ENCODE measurements at regions not wholly inside any gene's neighbourhood (a gene's known extent, or its start where the extent isn't known, plus 50 kb on each side); places are given as distances from the start of the nearest gene placed in this dataset.

DNA sequence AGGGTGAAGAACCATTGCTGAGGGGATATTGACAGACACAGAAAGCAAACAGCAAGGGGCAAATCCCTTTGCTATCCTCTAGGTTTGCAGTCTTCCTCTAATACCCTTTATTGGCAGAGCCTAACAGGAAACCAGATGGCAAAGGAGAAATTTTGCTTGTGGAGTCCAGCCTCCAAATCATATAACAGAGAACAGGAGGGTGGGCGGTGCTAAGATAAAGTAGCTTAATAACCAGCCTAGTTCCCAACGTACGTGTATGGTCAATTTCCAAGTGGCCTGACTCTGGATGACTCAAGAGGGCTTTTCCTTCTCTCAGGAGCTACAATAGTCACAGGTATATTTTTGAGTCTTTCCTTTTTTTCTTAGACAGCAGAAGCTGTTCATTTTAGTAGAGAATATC is 404.5 kb downstream of the PDCD6IP start:
- ChIA-PET CTCF (no interaction called here), POLR2A (no interaction called here)
- no peaks in the 10 kb centered on the region for H3K4me1 ChIP-seq
- H3K4me3 ChIP-seq (ENCODE audit: low read depth, low read length) = no peak overlapping the region
- no peaks in the 10 kb centered on the region for H3K9me3 Mint-ChIP-seq (ENCODE audit: unreplicated experiment)
- intact Hi-C loops (cut with micrococcal nuclease; ENCODE audit: unreplicated experiment) = no loop called here
- H3K27me3 Mint-ChIP-seq (ENCODE audit: insufficient read depth, unreplicated experiment) = no peaks in the 10 kb centered on the region
- H3K36me3 ChIP-seq (ENCODE audit: control insufficient read depth, insufficient read depth, low read length) = no peaks in the 10 kb centered on the region
- DNase-seq = no peak
- H3K27ac Mint-ChIP-seq (ENCODE audit: unreplicated experiment) = no peak overlapping the region
- no peak overlapping the region for H3K4me3 Mint-ChIP-seq (ENCODE audit: unreplicated experiment)
- BruUV-seq (replicated peaks) = no TSS peak
- no peaks in the 10 kb centered on the region for H3K27me3 ChIP-seq (replicated peaks; ENCODE audit: control insufficient read depth, insufficient read depth, low read length)
- TF ChIP-seq, protein P1, sequence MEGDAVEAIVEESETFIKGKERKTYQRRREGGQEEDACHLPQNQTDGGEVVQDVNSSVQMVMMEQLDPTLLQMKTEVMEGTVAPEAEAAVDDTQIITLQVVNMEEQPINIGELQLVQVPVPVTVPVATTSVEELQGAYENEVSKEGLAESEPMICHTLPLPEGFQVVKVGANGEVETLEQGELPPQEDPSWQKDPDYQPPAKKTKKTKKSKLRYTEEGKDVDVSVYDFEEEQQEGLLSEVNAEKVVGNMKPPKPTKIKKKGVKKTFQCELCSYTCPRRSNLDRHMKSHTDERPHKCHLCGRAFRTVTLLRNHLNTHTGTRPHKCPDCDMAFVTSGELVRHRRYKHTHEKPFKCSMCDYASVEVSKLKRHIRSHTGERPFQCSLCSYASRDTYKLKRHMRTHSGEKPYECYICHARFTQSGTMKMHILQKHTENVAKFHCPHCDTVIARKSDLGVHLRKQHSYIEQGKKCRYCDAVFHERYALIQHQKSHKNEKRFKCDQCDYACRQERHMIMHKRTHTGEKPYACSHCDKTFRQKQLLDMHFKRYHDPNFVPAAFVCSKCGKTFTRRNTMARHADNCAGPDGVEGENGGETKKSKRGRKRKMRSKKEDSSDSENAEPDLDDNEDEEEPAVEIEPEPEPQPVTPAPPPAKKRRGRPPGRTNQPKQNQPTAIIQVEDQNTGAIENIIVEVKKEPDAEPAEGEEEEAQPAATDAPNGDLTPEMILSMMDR (IDR thresholded peaks at IDR 0.05; ENCODE audit: insufficient read depth in 1 of 2, low read depth in 1 of 2, low read length in 1 of 2, severe bottlenecking in 1 of 2, unreplicated experiment in 1 of 2) = no peak
- H3K9me3 ChIP-seq = no peaks in the 10 kb centered on the region
- no peaks in the 10 kb centered on the region for H3K36me3 Mint-ChIP-seq (ENCODE audit: insufficient read depth, unreplicated experiment)
- H3K4me1 Mint-ChIP-seq (ENCODE audit: low read depth, unreplicated experiment) = no peaks in the 10 kb centered on the region

DNA sequence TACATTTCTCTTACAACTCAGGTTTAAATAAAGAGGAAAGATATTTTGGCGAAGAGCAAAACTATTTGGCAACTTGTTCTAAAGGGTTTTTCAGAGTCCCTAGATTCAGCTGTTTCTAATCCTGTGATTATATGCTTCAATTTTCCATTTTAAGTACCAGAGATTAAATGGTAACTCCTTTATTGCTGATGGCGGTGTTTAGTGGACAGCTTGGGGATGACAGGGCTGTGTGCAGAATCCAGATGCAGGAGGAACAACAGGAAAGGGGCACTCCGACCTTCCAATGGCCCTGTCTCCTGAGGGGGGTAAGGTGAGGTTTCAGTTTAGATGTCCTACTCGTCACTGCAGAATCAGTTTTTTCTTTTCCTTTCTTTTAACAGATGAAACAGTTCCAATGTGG is 405.0 kb downstream of the PDCD6IP start:
- no peak overlapping the region for H3K27ac Mint-ChIP-seq (ENCODE audit: unreplicated experiment)
- BruUV-seq (replicated peaks) = no TSS peak
- Histone ChIP-seq H3K4me1 (no peaks in the 10 kb centered on the region), H3K36me3 (ENCODE audit: control insufficient read depth, insufficient read depth, low read length) (no peaks in the 10 kb centered on the region), H3K9me3 (no peaks in the 10 kb centered on the region), H3K4me3 (ENCODE audit: low read depth, low read length) (no peak overlapping the region), H3K27me3 (replicated peaks; ENCODE audit: control insufficient read depth, insufficient read depth, low read length) (no peaks in the 10 kb centered on the region)
- TF ChIP-seq, protein P1 (IDR thresholded peaks at IDR 0.05; ENCODE audit: insufficient read depth in 1 of 2, low read depth in 1 of 2, low read length in 1 of 2, severe bottlenecking in 1 of 2, unreplicated experiment in 1 of 2) = no peak
- ChIA-PET CTCF (no interaction called here), POLR2A (no interaction called here)
- H3K36me3 Mint-ChIP-seq (ENCODE audit: insufficient read depth, unreplicated experiment) = no peaks in the 10 kb centered on the region
- H3K4me3 Mint-ChIP-seq (ENCODE audit: unreplicated experiment) = no peak overlapping the region
- no peak for DNase-seq
- no peaks in the 10 kb centered on the region for H3K9me3 Mint-ChIP-seq (ENCODE audit: unreplicated experiment)
- intact Hi-C loops (cut with micrococcal nuclease; ENCODE audit: unreplicated experiment) = no loop called here
- H3K4me1 Mint-ChIP-seq (ENCODE audit: low read depth, unreplicated experiment) = no peaks in the 10 kb centered on the region
- no peaks in the 10 kb centered on the region for H3K27me3 Mint-ChIP-seq (ENCODE audit: insufficient read depth, unreplicated experiment)

DNA sequence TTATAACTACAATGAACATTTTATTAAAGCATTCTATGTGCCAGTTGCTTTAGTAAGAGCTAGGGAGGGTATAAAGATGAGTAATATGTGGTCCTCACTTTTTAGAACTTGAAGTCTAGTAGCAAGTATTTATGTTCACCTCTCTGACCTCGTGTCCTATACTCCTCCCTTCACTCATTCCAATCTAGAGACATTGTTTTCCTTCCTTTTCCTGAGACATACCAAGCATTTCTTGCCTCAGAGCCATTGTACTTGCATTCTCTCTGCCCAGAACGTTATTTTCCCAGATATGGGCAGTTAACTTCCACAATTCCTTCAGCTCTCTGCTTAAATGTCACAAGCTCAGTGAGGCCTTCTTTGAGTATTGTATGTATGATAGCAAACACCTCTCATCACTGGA is 408.6 kb downstream of the PDCD6IP start:
- H3K27me3 Mint-ChIP-seq (ENCODE audit: insufficient read depth, unreplicated experiment) = peaks cover 5% of the 10 kb centered on the region
- H3K36me3 Mint-ChIP-seq (ENCODE audit: insufficient read depth, unreplicated experiment) = no peaks in the 10 kb centered on the region
- H3K36me3 ChIP-seq (ENCODE audit: control insufficient read depth, insufficient read depth, low read length) = no peaks in the 10 kb centered on the region
- H3K27ac Mint-ChIP-seq (ENCODE audit: unreplicated experiment) = no peak overlapping the region
- POLR2A ChIA-PET = no interaction called here
- no peaks in the 10 kb centered on the region for H3K4me1 Mint-ChIP-seq (ENCODE audit: low read depth, unreplicated experiment)
- TF ChIP-seq, protein P1 (IDR thresholded peaks at IDR 0.05; ENCODE audit: insufficient read depth in 1 of 2, low read depth in 1 of 2, low read length in 1 of 2, severe bottlenecking in 1 of 2, unreplicated experiment in 1 of 2) = no peak
- no peak overlapping the region for H3K4me3 ChIP-seq (ENCODE audit: low read depth, low read length)
- no peaks in the 10 kb centered on the region for H3K9me3 ChIP-seq
- intact Hi-C loops (cut with micrococcal nuclease; ENCODE audit: unreplicated experiment) = no loop called here
- H3K27me3 ChIP-seq (replicated peaks; ENCODE audit: control insufficient read depth, insufficient read depth, low read length) = no peaks in the 10 kb centered on the region
- CTCF ChIA-PET = no interaction called here
- no TSS peak for BruUV-seq (replicated peaks)
- H3K4me3 Mint-ChIP-seq (ENCODE audit: unreplicated experiment) = no peak overlapping the region
- H3K4me1 ChIP-seq = no peaks in the 10 kb centered on the region
- no peaks in the 10 kb centered on the region for H3K9me3 Mint-ChIP-seq (ENCODE audit: unreplicated experiment)
- DNase-seq = no peak

Measured in Caco-2 (cell line).